SIG-M5 treated with dmso at 0.1 percent for 504 hours (cell line): ENCODE measurements at regions not wholly inside any gene's neighbourhood (a gene's known extent, or its start where the extent isn't known, plus 50 kb on each side); places are given as distances from the start of the nearest gene placed in this dataset.

Source experiments
- DNase-seq: peaks from one replicate; lab custom pipeline; 2025; ENCODE audit not compliant: unreplicated experiment; lab: John Stamatoyannopoulos, UW

DNA sequence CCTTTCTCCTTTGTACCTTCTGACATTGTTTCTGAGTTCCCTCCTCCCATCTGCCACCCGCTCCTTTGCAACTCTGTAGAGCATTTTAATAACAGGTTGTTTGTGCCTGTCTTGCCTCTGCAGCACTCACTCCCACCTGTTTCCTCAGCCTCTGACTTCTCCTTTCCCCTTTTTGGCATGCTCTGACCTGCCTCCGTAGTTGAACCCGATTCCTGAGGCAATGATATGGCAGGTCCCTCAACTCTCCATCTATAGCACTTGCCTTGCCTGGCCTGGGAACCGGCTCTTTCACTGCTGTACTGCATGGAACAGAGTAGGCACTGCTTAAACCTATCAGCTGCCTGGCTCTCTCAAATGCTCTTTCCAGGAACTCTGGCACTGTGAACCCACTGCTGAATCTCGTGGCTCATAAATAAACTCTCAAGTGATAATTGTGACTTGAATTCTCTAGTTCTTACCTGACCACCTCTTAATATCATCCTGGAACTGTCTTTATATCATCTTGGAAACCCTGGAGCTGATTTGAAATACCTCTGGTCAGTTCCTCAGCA lies 50.3 kb downstream of the UTRN start:
- no peak for DNase-seq

DNA sequence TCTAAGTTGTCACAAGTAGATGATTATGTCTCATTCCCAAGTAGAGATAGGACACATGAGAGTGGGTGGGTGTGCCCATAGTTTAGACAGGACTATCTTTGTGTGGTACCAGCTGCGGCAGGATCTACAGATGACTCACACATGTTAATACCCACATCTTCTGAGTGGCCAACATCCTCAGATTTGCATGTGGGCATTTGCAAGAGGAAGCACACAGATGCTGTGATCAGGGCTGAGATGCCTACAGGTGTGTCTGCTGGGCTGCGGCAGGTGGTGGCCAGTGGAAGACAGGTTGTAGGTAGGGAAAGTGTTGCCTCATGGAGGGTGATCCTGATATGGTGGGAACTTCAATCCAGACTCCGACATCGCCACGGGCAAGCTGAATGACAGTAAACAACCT lies 50.8 kb downstream of the UTRN start:
- no peak for DNase-seq

GRCh38 chr6:144336900-144337299 lies 51.8 kb downstream of the UTRN start:
- DNase-seq = no peak

- no peak for DNase-seq
Measured at GRCh38 chr6:144338474-144338873, 53.3 kb downstream of the UTRN start.

DNA sequence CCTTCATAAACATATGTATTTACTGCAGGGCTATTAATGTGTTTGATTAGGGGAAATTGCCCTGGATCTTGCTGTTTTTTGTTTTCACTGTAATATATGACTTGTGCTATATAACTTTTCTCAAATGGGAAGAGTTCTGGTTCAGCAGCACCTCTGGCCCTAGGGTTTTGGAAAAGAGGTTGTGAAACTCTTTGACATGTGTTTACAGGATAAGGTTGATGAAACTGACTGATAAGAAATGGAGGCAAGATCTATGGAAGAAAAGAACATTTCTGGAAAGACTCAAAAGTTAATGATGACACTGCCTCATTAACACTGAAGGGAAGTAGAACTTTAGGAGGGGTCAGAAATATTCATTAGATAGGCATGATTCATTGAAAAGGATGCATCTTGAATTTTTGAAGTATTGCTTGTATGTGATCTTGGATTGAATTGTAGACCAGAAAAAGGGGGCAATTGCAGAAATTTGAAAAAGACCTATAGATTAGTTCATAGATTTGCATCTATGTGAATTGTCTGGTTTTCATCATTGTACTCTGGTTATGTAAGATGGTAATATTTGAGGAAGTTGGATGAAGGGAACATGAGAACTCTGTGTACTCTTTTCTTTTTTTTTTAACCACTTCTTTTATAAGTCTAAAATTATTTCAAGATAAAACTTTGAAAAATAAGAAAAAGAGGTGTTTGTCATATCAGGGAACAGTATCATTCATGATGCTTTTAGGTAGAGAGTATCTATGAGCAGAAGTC lies 54.0 kb downstream of the UTRN start:
- peak; percentile 65 for DNase-seq

DNA sequence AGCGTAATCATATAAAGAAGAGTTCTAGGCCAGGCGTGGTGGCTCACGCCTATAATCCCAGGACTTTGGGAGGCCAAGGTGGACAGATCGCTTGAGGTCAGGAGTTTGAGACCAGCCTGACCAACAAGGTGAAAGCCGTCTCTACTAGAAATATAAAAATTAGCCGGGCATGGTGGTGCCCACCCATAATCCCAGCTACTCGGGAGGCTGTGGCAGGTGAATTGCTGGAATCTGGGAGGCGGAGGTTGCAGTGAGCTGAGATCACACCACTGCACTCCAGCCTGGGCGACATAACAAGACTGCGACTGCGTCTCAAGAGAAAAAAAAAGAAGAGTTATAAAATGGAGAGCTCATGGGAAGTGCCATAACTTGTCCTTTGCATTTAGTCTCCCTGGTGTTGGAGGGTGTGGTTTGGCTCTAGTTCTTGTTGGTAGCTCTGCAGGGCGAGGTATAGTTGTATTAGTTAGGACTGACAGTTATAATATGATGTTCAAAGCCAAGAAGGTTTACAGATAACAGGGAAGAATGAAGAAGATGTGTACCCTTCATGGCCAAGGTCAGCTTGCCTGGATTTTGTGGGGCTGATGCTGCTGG lies 54.8 kb downstream of the UTRN start:
- DNase-seq = no peak

GRCh38 chr6:144340541-144341371 lies 55.6 kb downstream of the UTRN start:
- DNase-seq = peak; percentile 69

DNA sequence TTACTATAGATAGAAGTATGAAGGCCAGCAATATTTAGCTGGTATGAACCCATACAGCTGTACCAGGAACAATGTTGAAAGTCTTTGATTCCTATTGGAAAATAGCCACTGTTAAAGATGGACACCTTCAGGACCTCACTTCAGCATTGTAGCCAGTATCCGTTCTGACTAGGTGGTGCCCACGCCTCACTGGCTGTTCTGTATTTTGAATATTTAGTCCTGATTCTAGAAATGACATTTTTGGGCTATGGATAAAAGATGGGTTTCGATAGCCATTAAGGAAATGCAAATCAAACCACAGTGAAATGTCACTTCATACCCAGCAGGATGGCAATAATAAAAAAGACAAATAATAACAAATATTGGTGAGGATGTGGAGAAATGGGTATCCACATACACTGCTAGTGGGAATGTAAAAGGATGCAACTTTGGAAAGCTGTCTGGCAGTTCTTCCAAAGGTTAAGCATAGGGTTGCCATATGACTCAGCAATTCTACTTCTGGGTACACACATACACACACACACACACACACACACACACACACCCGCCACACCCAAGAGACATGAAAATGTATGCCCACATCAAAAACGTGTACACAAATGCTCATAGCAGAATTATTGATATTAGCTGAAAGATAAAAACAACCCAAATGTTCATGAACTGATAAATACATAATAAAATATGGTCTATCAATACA lies 56.8 kb downstream of the UTRN start:
- DNase-seq = no peak

GRCh38 chr6:144343701-144344428 lies 58.7 kb downstream of the UTRN start:
- peak; percentile 78 for DNase-seq

DNA sequence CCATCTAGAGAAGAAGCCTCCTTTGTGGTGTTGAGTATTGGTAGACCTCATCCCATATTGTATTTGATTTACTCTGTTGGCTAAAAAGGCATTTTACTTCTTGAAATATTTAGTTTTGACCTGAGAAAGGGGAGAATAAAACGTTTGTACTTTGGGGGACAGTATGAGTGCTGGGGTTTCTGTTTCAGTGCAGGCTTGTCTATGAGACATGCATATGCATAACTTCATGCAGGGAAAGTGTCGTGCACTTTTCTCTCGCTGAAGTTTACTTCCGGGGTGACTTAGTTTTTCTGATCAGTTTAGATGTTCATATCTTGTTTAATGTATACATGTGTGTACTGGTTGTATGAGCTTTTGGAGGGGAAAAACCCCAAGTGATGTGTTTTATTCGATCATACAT lies 59.5 kb downstream of the UTRN start:
- DNase-seq = no peak

GRCh38 chr6:144345451-144345850 lies 60.3 kb downstream of the UTRN start:
- DNase-seq = no peak

- peak; percentile 19 for DNase-seq
Measured at GRCh38 chr6:144346719-144347447, 61.7 kb downstream of the UTRN start.

- DNase-seq = no peak
Measured at GRCh38 chr6:144347448-144347759, 62.3 kb downstream of the UTRN start.

DNA sequence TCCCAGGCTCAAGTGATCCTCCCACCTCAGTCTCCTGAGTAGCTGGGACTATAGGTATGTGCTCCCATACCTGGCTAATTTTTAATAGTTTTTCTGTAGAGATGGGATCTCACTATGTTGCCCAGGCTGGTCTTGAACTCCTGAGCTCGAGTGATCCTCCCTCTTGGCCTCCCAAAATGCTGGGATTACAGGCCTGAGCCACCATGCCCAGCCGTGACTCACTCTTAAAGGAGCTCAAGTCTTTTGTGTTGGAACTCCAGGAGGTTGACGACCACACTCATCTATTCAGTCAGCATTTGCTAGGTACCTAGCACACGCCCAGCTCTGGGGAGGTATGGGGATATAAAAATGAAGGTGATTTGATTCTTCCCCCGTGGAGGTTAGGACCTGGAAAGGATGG lies 62.8 kb downstream of the UTRN start:
- no peak for DNase-seq

GRCh38 chr6:144349690-144350527 lies 64.8 kb downstream of the UTRN start:
- peak; percentile 67 for DNase-seq

DNA sequence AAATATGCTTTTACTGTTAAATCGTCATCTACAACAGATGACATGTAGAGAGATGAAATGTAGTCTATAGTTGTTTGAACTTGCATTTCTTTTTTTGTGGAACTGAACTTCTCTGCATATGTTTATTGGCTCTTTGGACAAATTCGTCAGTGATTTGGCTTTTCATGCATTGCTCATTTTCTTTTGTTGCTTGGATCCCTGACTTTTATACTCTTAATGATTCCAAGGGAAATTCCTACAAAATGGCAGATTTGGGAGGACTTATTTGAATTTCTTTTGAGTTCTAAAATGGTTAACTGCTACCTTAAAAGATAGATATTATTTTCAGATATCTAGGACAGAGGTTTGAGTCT lies 65.4 kb downstream of the UTRN start:
- peak; percentile 40 for DNase-seq

- DNase-seq = no peak
Measured at GRCh38 chr6:144351379-144352127, 66.4 kb downstream of the UTRN start.

- peak; percentile 87 for DNase-seq
Measured at GRCh38 chr6:144352331-144352730, 67.2 kb downstream of the UTRN start.
